Right lobe of liver (tissue), 6 donors: ENCODE measurements at regions not wholly inside any gene's neighbourhood (a gene's known extent, or its start where the extent isn't known, plus 50 kb on each side); places are given as distances from the start of the nearest gene placed in this dataset.

ENCODE experiments used
- ATAC-seq, 4 donors: fragments of 200-7000 bp; cut with Tn5 transposase; one replicate each; pipeline ENCODE4 v1.9.1; 2020; ENCODE audit warnings: mild to moderate bottlenecking in 4 of 4, moderate library complexity in 4 of 4
- DNase-seq, 3 donors: peaks; one replicate each; pipeline ENCODE4 v3.0.0-alpha.2; 2020
- H3K27ac ChIP-seq, 3 donors: fragments of 200-600 bp; one replicate each; pipeline ENCODE4 v1.8.0; 2022
- H3K27me3 ChIP-seq, 2 donors: fragments of 200-600 bp; one replicate each; pipeline ENCODE4 v1.8.0; 2022
- H3K36me3 ChIP-seq, 4 donors: fragments of 200-600 bp; sonication (generic) in 1 of 4; one replicate each; pipeline versions ENCODE4 v1.5.1 to v1.8.0; 2017 to 2022; ENCODE audit warnings: control low read depth in 1 of 4
- H3K4me1 ChIP-seq, 4 donors: fragments of 200-600 bp; sonication (generic) in 1 of 4; one replicate each; pipeline versions ENCODE4 v1.5.1 to v1.8.0; 2017 to 2022; ENCODE audit warnings: control low read depth in 1 of 4
- H3K4me3 ChIP-seq, 3 donors: fragments of 200-600 bp; one replicate each; pipeline ENCODE4 v1.8.0; 2022
- H3K9me3 ChIP-seq, 4 donors: fragments of 200-600 bp; sonication (generic) in 1 of 4; one replicate each; pipeline versions ENCODE4 v1.5.1 to v1.8.0; 2017 to 2022; ENCODE audit warnings: control low read depth in 1 of 4
- CTCF ChIP-seq, 4 donors: fragments of 200-600 bp in 3 of 4; fragments of 450-650 bp in 1 of 4; IDR thresholded peaks; one replicate each; pipeline versions ENCODE4 v1.5.1 to v1.8.0; 2016 to 2022; ENCODE audit warnings: antibody characterized with exemption in 4 of 4, mild to moderate bottlenecking in 2 of 4
- POLR2A ChIP-seq: fragments of 450-650 bp; IDR thresholded peaks from one replicate; pipeline ENCODE4 v1.6.1; 2017; ENCODE audit warnings: antibody characterized with exemption, mild to moderate bottlenecking
- WGBS: methylation state at CpG from one replicate; pipeline ENCODE4 v1.1.6; 2018; ENCODE audit warnings: low coverage, low lambda C conversion rate; ENCODE audit not compliant: insufficient coverage; ENCODE audit errors: missing lambda C conversion rate; 5-methylcytosine and 5-hydroxymethylcytosine counted together
- intact Hi-C, 2 donors: fragments of 100-400 bp; cut with DNase I; formaldehyde crosslinking; loops; one replicate each; pipeline versions ENCODE4 v1.11.2 to v1.14.1; 2022
- donor health status: DM: no; HTN: yes; CAD: no.
- donor health status: DM: no; HTN: no; CAD: no.
- donor health status: DM: no; HTN: no; CAD: no.
- donor health status: DM: no; HTN: yes; CAD: no.
- donor health status: DM: no; HTN: yes; CAD: no.

- Histone ChIP-seq H3K9me3 (no peaks in the 10 kb centered on the region), H3K4me1 (no peaks in the 10 kb centered on the region), H3K36me3 (no peaks in the 10 kb centered on the region), H3K27ac (no peak overlapping the region), H3K4me3 (no peak overlapping the region), H3K27me3 (no peaks in the 10 kb centered on the region)
- no peak for DNase-seq
- no peak for ATAC-seq
- intact Hi-C loops, result no loop called here
- 26% methylated on average over 2 of the region's 2 CpGs for WGBS
- TF ChIP-seq CTCF (IDR thresholded peaks at IDR 0.05) (no peak), POLR2A (no peak)
These were observed 450.1 kb downstream of the COL12A1 start for GRCh38 chr6:74755778-74756177.

GRCh38 chr6:74755196-74755595 is 450.7 kb downstream of the COL12A1 start:
- TF ChIP-seq CTCF (IDR thresholded peaks at IDR 0.05) (no peak), POLR2A (no peak)
- Histone ChIP-seq H3K9me3 (no peaks in the 10 kb centered on the region), H3K4me1 (no peaks in the 10 kb centered on the region), H3K4me3 (no peak overlapping the region), H3K27me3 (no peaks in the 10 kb centered on the region), H3K36me3 (no peaks in the 10 kb centered on the region), H3K27ac (no peak overlapping the region)
- DNase-seq, result no peak
- 80% methylated on average over 1 of the region's 10 CpGs for WGBS
- intact Hi-C loops, result no loop called here
- no peak for ATAC-seq

DNA sequence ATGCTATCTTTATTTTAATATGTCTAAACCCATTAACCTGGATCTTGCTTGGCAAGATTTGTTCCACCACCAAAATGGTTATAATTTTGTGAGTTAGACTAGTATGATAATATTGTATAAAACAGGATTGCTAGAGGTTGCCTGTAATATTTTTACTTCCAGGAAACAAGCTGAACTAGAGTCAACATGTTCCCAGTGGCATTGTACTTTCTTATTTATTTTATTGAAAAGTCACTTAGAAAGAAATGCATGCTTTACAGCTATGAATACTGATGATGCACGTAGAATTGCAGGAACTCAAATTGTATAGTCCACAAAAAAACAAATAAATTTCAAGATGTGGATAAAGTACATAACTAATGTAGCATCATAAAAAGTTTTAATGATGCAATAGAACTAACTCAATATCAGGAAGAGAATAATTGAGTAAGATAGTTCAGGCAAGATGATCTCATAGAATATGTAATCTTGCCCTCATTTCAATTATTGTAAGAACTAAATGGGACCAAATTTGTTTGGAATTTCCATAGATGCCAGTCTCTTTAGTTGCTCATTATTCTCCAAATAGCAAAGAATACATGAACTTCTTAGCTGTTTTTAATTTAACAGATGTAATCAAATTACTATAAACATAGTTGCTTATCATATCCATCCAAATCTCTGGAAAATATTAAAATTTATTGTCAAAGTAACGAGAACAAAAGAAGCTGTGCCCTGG is 451.8 kb downstream of the COL12A1 start:
- Histone ChIP-seq H3K4me1 (no peaks in the 10 kb centered on the region), H3K36me3 (no peaks in the 10 kb centered on the region), H3K4me3 (no peak overlapping the region), H3K9me3 (no peaks in the 10 kb centered on the region), H3K27ac (no peak overlapping the region), H3K27me3 (no peaks in the 10 kb centered on the region)
- intact Hi-C loops, result no loop called here
- ATAC-seq, result no peak
- DNase-seq, result no peak
- 25% methylated on average over 2 of the region's 2 CpGs for WGBS
- no peak for TF ChIP-seq CTCF (IDR thresholded peaks at IDR 0.05)
- TF ChIP-seq POLR2A, result no peak

DNA sequence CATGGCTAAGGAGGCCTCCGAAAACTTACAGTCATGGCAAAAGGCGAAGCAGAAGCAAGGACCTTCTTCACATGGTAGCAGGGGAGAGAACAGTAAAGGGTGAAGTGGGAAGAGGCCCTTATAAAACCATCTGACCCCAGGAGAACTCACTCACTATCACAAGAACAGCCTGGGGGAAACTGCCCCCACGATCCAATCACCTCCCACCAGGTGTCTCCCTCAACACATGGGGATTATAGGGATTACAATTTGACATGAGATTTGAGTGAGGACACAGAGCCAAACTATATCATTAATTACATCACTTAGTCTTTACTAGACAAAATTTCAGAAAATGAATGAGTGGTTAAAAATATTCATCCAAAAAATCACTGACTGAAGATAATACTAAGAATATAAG is 453.6 kb downstream of the COL12A1 start:
- peak in 2 of 4 donors; percentile 6 to 11 for TF ChIP-seq CTCF (IDR thresholded peaks at IDR 0.05)
- TF ChIP-seq POLR2A, result no peak
- no peaks in the 10 kb centered on the region for H3K4me1 ChIP-seq
- no peak for DNase-seq
- WGBS, result 43% methylated on average over 3 of the region's 3 CpGs
- no peaks in the 10 kb centered on the region for H3K9me3 ChIP-seq
- H3K36me3 ChIP-seq, result no peaks in the 10 kb centered on the region
- no peaks in the 10 kb centered on the region for H3K27me3 ChIP-seq
- no peak overlapping the region for H3K27ac ChIP-seq
- H3K4me3 ChIP-seq, result no peak overlapping the region
- intact Hi-C loops, result no loop called here
- no peak for ATAC-seq

DNA sequence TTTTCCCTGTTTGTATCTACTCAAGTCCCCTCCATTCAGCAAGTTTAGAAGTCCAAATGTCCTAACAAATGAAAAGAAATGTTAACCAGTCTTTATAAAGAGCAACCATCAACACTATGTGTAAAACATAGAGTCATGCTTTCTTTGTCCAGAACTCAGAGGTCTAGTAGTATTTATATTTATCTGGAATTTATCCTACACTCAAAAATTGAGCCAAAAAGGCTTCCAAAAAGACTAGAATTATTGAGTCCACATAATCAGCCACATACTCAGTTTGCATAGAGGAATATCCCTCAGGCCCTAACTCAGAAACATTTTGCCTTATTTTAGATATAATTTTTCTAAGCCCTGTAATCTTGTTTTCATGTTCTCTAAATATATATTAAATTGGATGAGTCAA is 455.0 kb downstream of the COL12A1 start:
- H3K4me3 ChIP-seq, result no peak overlapping the region
- H3K4me1 ChIP-seq, result no peaks in the 10 kb centered on the region
- H3K27me3 ChIP-seq, result no peaks in the 10 kb centered on the region
- intact Hi-C loops, result no loop called here
- no peak for DNase-seq
- no peak for ATAC-seq
- TF ChIP-seq CTCF (IDR thresholded peaks at IDR 0.05) (no peak), POLR2A (no peak)
- no peaks in the 10 kb centered on the region for H3K36me3 ChIP-seq
- no peaks in the 10 kb centered on the region for H3K9me3 ChIP-seq
- H3K27ac ChIP-seq, result no peak overlapping the region
